ENCODE measurements at regions not wholly inside any gene's neighbourhood (a gene's known extent, or its start where the extent isn't known, plus 50 kb on each side); places are given as distances from the start of the nearest gene placed in this dataset.

- TF ChIP-seq EP300 (IDR thresholded peaks at IDR 0.05) (no peak), POLR2A (IDR thresholded peaks at IDR 0.05) (no peak), CTCF (IDR thresholded peaks at IDR 0.05) (no peak)
- H3K9me3 ChIP-seq, result no peaks in the 10 kb centered on the region
- H3K27me3 ChIP-seq, result no peaks in the 10 kb centered on the region
- no peak overlapping the region for H3K4me3 ChIP-seq
- WGBS, 3 donors, result 29 to 56% (median 34%) methylated on average over 6 of the region's 6 CpGs
- no peak overlapping the region for H3K27ac ChIP-seq
- intact Hi-C loops (cut with DNase I), result no loop called here
- DNase-seq, result no peak
- H3K36me3 ChIP-seq, result no peaks in the 10 kb centered on the region
- H3K4me1 ChIP-seq (ENCODE audit: insufficient read depth), result no peaks in the 10 kb centered on the region
Observed at GRCh38 chr4:30269850-30270249, 450.3 kb upstream of the PCDH7 start.

GRCh38 chr4:30281986-30282385 lies 438.2 kb upstream of the PCDH7 start:
- H3K4me1 ChIP-seq (ENCODE audit: insufficient read depth), result no peaks in the 10 kb centered on the region
- intact Hi-C loops (cut with DNase I), result no loop called here
- H3K4me3 ChIP-seq, result no peak overlapping the region
- no peaks in the 10 kb centered on the region for H3K36me3 ChIP-seq
- DNase-seq, result no peak
- no peak for TF ChIP-seq CTCF (IDR thresholded peaks at IDR 0.05)
- TF ChIP-seq POLR2A (IDR thresholded peaks at IDR 0.05), result no peak
- TF ChIP-seq EP300 (IDR thresholded peaks at IDR 0.05), result no peak
- H3K9me3 ChIP-seq, result no peaks in the 10 kb centered on the region
- H3K27me3 ChIP-seq, result no peaks in the 10 kb centered on the region
- H3K27ac ChIP-seq, result no peak overlapping the region

GRCh38 chr4:30283336-30283735 lies 436.8 kb upstream of the PCDH7 start:
- Histone ChIP-seq H3K36me3 (no peaks in the 10 kb centered on the region), H3K27me3 (no peaks in the 10 kb centered on the region), H3K4me3 (no peak overlapping the region), H3K4me1 (ENCODE audit: insufficient read depth) (no peaks in the 10 kb centered on the region), H3K27ac (no peak overlapping the region), H3K9me3 (no peaks in the 10 kb centered on the region)
- DNase-seq, result no peak
- intact Hi-C loops (cut with DNase I), result no loop called here
- TF ChIP-seq POLR2A (IDR thresholded peaks at IDR 0.05) (no peak), CTCF (IDR thresholded peaks at IDR 0.05) (no peak), EP300 (IDR thresholded peaks at IDR 0.05) (no peak)
- 80 to 87% (median 82%) methylated on average over 3 of the region's 3 CpGs for WGBS, 3 donors

GRCh38 chr4:30294295-30294694 lies 425.9 kb upstream of the PCDH7 start:
- Histone ChIP-seq H3K4me3 (no peak overlapping the region), H3K27me3 (no peaks in the 10 kb centered on the region), H3K27ac (no peak overlapping the region), H3K9me3 (no peaks in the 10 kb centered on the region), H3K4me1 (ENCODE audit: insufficient read depth) (no peaks in the 10 kb centered on the region), H3K36me3 (no peaks in the 10 kb centered on the region)
- intact Hi-C loops (cut with DNase I), result no loop called here
- 58 to 87% (median 72%) methylated on average over 3 of the region's 3 CpGs for WGBS, 3 donors
- no peak for DNase-seq
- no peak for TF ChIP-seq POLR2A (IDR thresholded peaks at IDR 0.05)
- no peak for TF ChIP-seq CTCF (IDR thresholded peaks at IDR 0.05)
- no peak for TF ChIP-seq EP300 (IDR thresholded peaks at IDR 0.05)

GRCh38 chr4:30295652-30296051 lies 424.5 kb upstream of the PCDH7 start:
- WGBS, 3 donors, result 67 to 79% (median 76%) methylated on average over 5 of the region's 5 CpGs
- H3K9me3 ChIP-seq, result no peaks in the 10 kb centered on the region
- no peak overlapping the region for H3K27ac ChIP-seq
- TF ChIP-seq EP300 (IDR thresholded peaks at IDR 0.05), result no peak
- no peak for TF ChIP-seq POLR2A (IDR thresholded peaks at IDR 0.05)
- no peak for TF ChIP-seq CTCF (IDR thresholded peaks at IDR 0.05)
- H3K4me1 ChIP-seq (ENCODE audit: insufficient read depth), result no peaks in the 10 kb centered on the region
- no peak overlapping the region for H3K4me3 ChIP-seq
- H3K36me3 ChIP-seq, result no peaks in the 10 kb centered on the region
- H3K27me3 ChIP-seq, result no peaks in the 10 kb centered on the region
- intact Hi-C loops (cut with DNase I), result no loop called here
- DNase-seq, result no peak
